IgD-negative memory B cell (primary cell): ENCODE measurements at regions not wholly inside any gene's neighbourhood (a gene's known extent, or its start where the extent isn't known, plus 50 kb on each side); places are given as distances from the start of the nearest gene placed in this dataset.
A peak's percentile ranks its signal among the peaks of the same experiment; 100 is the strongest.

Experiments used
- H3K27ac Mint-ChIP-seq, 3 donors: one replicate each; pipeline ENCODE4 v1.8.0; 2020 to 2022; ENCODE audit warnings: mild to moderate bottlenecking in 3 of 3, mixed read lengths in 3 of 3, moderate library complexity in 1 of 3
- H3K27me3 Mint-ChIP-seq: one replicate; pipeline ENCODE4 v1.8.0; 2021; ENCODE audit warnings: mixed read lengths
- H3K36me3 Mint-ChIP-seq: one replicate; pipeline ENCODE4 v1.8.0; 2020; ENCODE audit warnings: mild to moderate bottlenecking, mixed read lengths
- H3K4me1 Mint-ChIP-seq, 3 donors: one replicate each; pipeline ENCODE4 v1.8.0; 2020 to 2022; ENCODE audit warnings: mixed read lengths in 3 of 3, mild to moderate bottlenecking in 1 of 3
- H3K4me3 Mint-ChIP-seq, 4 donors: one replicate each; pipeline ENCODE4 v1.8.0; 2020 to 2022; ENCODE audit warnings: mild to moderate bottlenecking in 4 of 4, mixed read lengths in 4 of 4, moderate library complexity in 3 of 4
- H3K9me3 Mint-ChIP-seq, 3 donors: one replicate each; pipeline ENCODE4 v1.8.0; 2020 to 2021; ENCODE audit warnings: mixed read lengths in 3 of 3, mild to moderate bottlenecking in 1 of 3

- H3K27me3 Mint-ChIP-seq = peaks cover 3% of the 10 kb centered on the region
- H3K36me3 Mint-ChIP-seq = no peaks in the 10 kb centered on the region
- peaks cover 0 to 2% (median 0%) of the 10 kb centered on the region in 3 donors for H3K4me1 Mint-ChIP-seq
- H3K27ac Mint-ChIP-seq = no peak overlapping the region
- H3K9me3 Mint-ChIP-seq = no peaks in the 10 kb centered on the region
- H3K4me3 Mint-ChIP-seq = no peak overlapping the region
Measured at GRCh38 chr1:34627465-34628240, 127.2 kb upstream of the GJB5 start.

GRCh38 chr1:34631126-34631525 lies 123.7 kb upstream of the GJB5 start:
- no peaks in the 10 kb centered on the region for H3K4me1 Mint-ChIP-seq
- peaks cover 2% of the 10 kb centered on the region for H3K27me3 Mint-ChIP-seq
- H3K36me3 Mint-ChIP-seq = no peaks in the 10 kb centered on the region
- H3K4me3 Mint-ChIP-seq = no peak overlapping the region
- H3K9me3 Mint-ChIP-seq = no peaks in the 10 kb centered on the region
- no peak overlapping the region for H3K27ac Mint-ChIP-seq

- no peak overlapping the region for H3K27ac Mint-ChIP-seq
- no peaks in the 10 kb centered on the region for H3K4me1 Mint-ChIP-seq
- H3K27me3 Mint-ChIP-seq = peaks cover 12% of the 10 kb centered on the region
- no peak overlapping the region for H3K4me3 Mint-ChIP-seq
- no peaks in the 10 kb centered on the region for H3K9me3 Mint-ChIP-seq
- peaks cover 2% of the 10 kb centered on the region for H3K36me3 Mint-ChIP-seq
Measured at GRCh38 chr1:34639701-34640100, 115.1 kb upstream of the GJB5 start.

GRCh38 chr1:34640654-34641401 lies 114.0 kb upstream of the GJB5 start:
- H3K27me3 Mint-ChIP-seq = peaks cover 17% of the 10 kb centered on the region
- H3K27ac Mint-ChIP-seq = no peak overlapping the region
- peaks cover 2% of the 10 kb centered on the region for H3K36me3 Mint-ChIP-seq
- H3K4me1 Mint-ChIP-seq = no peaks in the 10 kb centered on the region
- no peak overlapping the region for H3K4me3 Mint-ChIP-seq
- no peaks in the 10 kb centered on the region for H3K9me3 Mint-ChIP-seq

- peaks cover 22% of the 10 kb centered on the region for H3K27me3 Mint-ChIP-seq
- H3K4me3 Mint-ChIP-seq = no peak overlapping the region
- no peaks in the 10 kb centered on the region for H3K4me1 Mint-ChIP-seq
- H3K27ac Mint-ChIP-seq = no peak overlapping the region
- H3K9me3 Mint-ChIP-seq = no peaks in the 10 kb centered on the region
- no peaks in the 10 kb centered on the region for H3K36me3 Mint-ChIP-seq
Measured at GRCh38 chr1:34642679-34643078, 112.2 kb upstream of the GJB5 start.

- Mint-ChIP-seq H3K27ac (no peak overlapping the region), H3K4me1 (no peaks in the 10 kb centered on the region), H3K27me3 (peaks cover 25% of the 10 kb centered on the region), H3K9me3 (peaks cover 0 to 2% (median 0%) of the 10 kb centered on the region in 3 donors), H3K36me3 (no peaks in the 10 kb centered on the region), H3K4me3 (no peak overlapping the region)
Measured at GRCh38 chr1:34645109-34645688, 109.6 kb upstream of the GJB5 start.

- Mint-ChIP-seq H3K27me3 (peaks cover 21% of the 10 kb centered on the region), H3K27ac (no peak overlapping the region), H3K4me1 (no peaks in the 10 kb centered on the region), H3K36me3 (no peaks in the 10 kb centered on the region), H3K9me3 (peaks cover 0 to 2% (median 0%) of the 10 kb centered on the region in 3 donors), H3K4me3 (no peak overlapping the region)
Measured at GRCh38 chr1:34645919-34646318, 108.9 kb upstream of the GJB5 start.

GRCh38 chr1:34648501-34648900 lies 106.3 kb upstream of the GJB5 start:
- Mint-ChIP-seq H3K36me3 (no peaks in the 10 kb centered on the region), H3K4me3 (no peak overlapping the region), H3K9me3 (peaks cover 0 to 2% (median 0%) of the 10 kb centered on the region in 3 donors), H3K4me1 (no peaks in the 10 kb centered on the region), H3K27ac (no peak overlapping the region), H3K27me3 (peaks cover 21% of the 10 kb centered on the region)

GRCh38 chr1:34650090-34650489 lies 104.8 kb upstream of the GJB5 start:
- no peaks in the 10 kb centered on the region for H3K4me1 Mint-ChIP-seq
- H3K27me3 Mint-ChIP-seq = peaks cover 15% of the 10 kb centered on the region
- no peaks in the 10 kb centered on the region for H3K36me3 Mint-ChIP-seq
- no peak overlapping the region for H3K27ac Mint-ChIP-seq
- H3K9me3 Mint-ChIP-seq = peaks cover 0 to 2% (median 0%) of the 10 kb centered on the region in 3 donors
- H3K4me3 Mint-ChIP-seq = no peak overlapping the region

GRCh38 chr1:34650800-34651199 lies 104.0 kb upstream of the GJB5 start:
- H3K27me3 Mint-ChIP-seq = peaks cover 13% of the 10 kb centered on the region
- H3K4me1 Mint-ChIP-seq = peaks cover 0 to 1% (median 0%) of the 10 kb centered on the region in 3 donors
- H3K9me3 Mint-ChIP-seq = peaks cover 0 to 2% (median 0%) of the 10 kb centered on the region in 3 donors
- H3K36me3 Mint-ChIP-seq = no peaks in the 10 kb centered on the region
- no peak overlapping the region for H3K4me3 Mint-ChIP-seq
- H3K27ac Mint-ChIP-seq = no peak overlapping the region

- H3K4me3 Mint-ChIP-seq = no peak overlapping the region
- peaks cover 0 to 1% (median 0%) of the 10 kb centered on the region in 3 donors for H3K4me1 Mint-ChIP-seq
- no peaks in the 10 kb centered on the region for H3K9me3 Mint-ChIP-seq
- peaks cover 2% of the 10 kb centered on the region for H3K27me3 Mint-ChIP-seq
- H3K36me3 Mint-ChIP-seq = no peaks in the 10 kb centered on the region
- H3K27ac Mint-ChIP-seq = no peak overlapping the region
Measured at GRCh38 chr1:34653110-34653509, 101.7 kb upstream of the GJB5 start.

- peak overlapping the region in 1 of 4 donors; percentile 28 for H3K4me3 Mint-ChIP-seq
- H3K4me1 Mint-ChIP-seq = peaks cover 0 to 1% (median 0%) of the 10 kb centered on the region in 3 donors
- no peaks in the 10 kb centered on the region for H3K36me3 Mint-ChIP-seq
- H3K9me3 Mint-ChIP-seq = no peaks in the 10 kb centered on the region
- H3K27me3 Mint-ChIP-seq = peaks cover 2% of the 10 kb centered on the region
- H3K27ac Mint-ChIP-seq = peak overlapping the region in 1 of 3 donors; percentile 3
Measured at GRCh38 chr1:34655206-34655874, 99.5 kb upstream of the GJB5 start.

- no peaks in the 10 kb centered on the region for H3K36me3 Mint-ChIP-seq
- H3K27ac Mint-ChIP-seq = no peak overlapping the region
- no peak overlapping the region for H3K4me3 Mint-ChIP-seq
- H3K4me1 Mint-ChIP-seq = peaks cover 0 to 3% (median 0%) of the 10 kb centered on the region in 3 donors
- H3K9me3 Mint-ChIP-seq = no peaks in the 10 kb centered on the region
- H3K27me3 Mint-ChIP-seq = peaks cover 2% of the 10 kb centered on the region
Measured at GRCh38 chr1:34655875-34656240, 99.0 kb upstream of the GJB5 start.

GRCh38 chr1:34656299-34656698 lies 98.5 kb upstream of the GJB5 start:
- H3K4me3 Mint-ChIP-seq = no peak overlapping the region
- no peaks in the 10 kb centered on the region for H3K36me3 Mint-ChIP-seq
- H3K4me1 Mint-ChIP-seq = peaks cover 0 to 3% (median 0%) of the 10 kb centered on the region in 3 donors
- peaks cover 2% of the 10 kb centered on the region for H3K27me3 Mint-ChIP-seq
- H3K9me3 Mint-ChIP-seq = no peaks in the 10 kb centered on the region
- no peak overlapping the region for H3K27ac Mint-ChIP-seq

- no peaks in the 10 kb centered on the region for H3K9me3 Mint-ChIP-seq
- peaks cover 0 to 3% (median 0%) of the 10 kb centered on the region in 3 donors for H3K4me1 Mint-ChIP-seq
- H3K27ac Mint-ChIP-seq = no peak overlapping the region
- H3K27me3 Mint-ChIP-seq = peaks cover 2% of the 10 kb centered on the region
- H3K36me3 Mint-ChIP-seq = no peaks in the 10 kb centered on the region
- H3K4me3 Mint-ChIP-seq = no peak overlapping the region
Measured at GRCh38 chr1:34656731-34657130, 98.1 kb upstream of the GJB5 start.
